ENCODE measurements at regions not wholly inside any gene's neighbourhood (a gene's known extent, or its start where the extent isn't known, plus 50 kb on each side); places are given as distances from the start of the nearest gene placed in this dataset.

GRCh38 chr1:221164951-221165838, 286.0 kb downstream of the HLX start:
- DNase-seq: no peak

DNA sequence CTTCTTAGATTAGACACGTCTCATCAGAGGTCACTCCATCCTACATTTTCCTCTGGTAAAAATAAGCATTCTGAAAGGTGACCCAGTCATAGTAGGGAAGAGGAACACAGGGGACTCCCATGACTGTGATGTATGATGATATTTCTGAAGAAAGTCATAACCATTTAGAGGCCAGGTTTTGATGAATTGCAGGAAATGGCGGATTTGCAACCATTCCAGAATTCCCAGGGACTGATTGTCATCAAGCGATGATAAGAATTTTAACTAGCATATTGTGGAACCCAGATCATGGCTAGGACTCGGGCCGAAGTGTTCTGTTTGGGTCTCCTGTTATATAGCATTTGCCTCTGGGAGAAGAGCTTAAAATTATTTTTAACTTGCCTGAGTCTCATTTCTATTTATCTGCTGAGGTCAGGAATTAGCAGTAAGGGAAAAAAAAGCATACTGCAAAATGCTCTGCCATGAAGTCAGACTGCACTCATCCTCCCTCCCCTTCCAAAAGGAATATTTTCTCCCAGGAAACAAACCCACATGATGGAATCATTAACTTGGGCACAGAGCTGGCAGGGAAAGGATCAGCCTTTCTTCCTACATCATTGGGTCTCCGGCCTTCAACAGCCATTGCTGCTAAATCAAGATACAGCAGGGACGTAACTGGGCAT, 286.7 kb downstream of the HLX start:
- no peak for DNase-seq

DNA sequence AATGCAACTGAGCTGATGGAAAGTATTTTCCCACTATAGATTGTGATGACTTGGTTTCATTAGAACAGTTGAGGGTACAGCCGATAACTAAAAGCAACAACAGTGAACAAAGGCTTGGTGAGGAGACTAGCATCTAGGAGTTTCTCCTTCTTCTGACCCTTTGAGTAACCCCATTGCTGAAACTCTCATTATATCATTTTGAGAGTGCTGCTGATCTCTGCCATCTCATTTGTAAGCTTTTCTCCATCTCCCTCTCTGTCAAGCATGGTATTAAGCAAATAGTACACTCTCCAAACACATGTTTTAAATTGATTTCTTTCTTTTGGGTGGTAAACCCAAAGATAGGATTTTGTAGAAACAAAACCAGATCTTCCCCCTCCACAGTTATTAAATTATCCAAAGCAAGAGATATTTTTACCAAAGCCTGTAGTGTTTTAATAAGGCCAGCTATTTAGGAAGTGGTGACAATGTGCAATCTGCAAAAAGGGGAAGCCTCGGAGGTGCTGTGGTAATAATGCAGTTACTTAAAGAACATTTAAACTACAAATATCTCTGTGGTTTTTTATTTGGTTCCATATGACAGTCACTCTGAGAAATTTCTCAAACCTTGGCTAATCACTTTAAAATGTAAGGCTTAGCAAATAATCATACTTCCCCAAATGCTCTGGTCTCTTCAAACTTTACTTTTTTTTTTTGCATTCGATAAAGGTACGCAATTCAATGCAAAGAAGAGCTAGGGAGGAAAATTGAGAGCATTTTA, 287.5 kb downstream of the HLX start:
- no peak for DNase-seq

- DNase-seq: no peak
These were observed 290.2 kb downstream of the HLX start for GRCh38 chr1:221169447-221169889.

- DNase-seq: no peak
These were observed 290.9 kb downstream of the HLX start for GRCh38 chr1:221170171-221170570.

DNA sequence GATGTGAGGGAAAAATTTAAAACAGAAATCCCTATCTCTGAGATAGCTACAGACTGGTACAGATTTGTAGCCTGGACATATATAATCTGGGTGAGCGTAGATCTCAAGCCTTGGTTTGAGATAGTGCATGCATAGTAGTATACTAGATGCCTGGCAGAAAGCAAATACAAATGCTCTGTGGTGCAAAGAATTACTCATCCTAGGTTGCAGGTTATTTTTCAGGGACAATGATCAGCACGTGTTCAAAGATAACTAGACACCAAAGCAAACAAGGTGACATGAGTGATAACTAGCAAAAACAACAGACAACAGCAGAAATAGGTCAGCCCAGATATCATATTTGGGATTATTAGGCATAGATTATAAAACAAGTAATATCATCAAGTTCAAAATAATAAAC, 292.5 kb downstream of the HLX start:
- DNase-seq: no peak

GRCh38 chr1:221172841-221173240, 293.6 kb downstream of the HLX start:
- no peak for DNase-seq

GRCh38 chr1:221174330-221174993, 295.2 kb downstream of the HLX start:
- DNase-seq: no peak

DNA sequence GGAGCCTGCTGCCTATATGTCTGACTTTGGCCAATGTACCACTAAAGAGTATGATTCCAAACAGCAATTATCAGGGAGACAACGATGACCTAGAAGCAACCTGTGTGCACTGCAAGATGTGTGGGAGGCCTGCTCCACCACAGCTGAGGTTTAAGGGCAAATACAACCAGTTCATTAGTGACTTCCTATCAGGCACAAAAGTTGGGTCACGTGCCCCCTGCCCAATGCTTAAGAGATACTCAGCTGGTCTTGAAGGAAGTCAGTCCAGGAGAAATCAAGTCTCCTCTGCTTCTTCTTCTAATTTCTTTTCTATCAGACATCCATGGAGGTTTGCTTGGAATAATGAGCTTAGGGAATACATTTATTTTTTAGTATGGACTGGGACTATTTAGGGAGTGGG, 296.0 kb downstream of the HLX start:
- no peak for DNase-seq

DNA sequence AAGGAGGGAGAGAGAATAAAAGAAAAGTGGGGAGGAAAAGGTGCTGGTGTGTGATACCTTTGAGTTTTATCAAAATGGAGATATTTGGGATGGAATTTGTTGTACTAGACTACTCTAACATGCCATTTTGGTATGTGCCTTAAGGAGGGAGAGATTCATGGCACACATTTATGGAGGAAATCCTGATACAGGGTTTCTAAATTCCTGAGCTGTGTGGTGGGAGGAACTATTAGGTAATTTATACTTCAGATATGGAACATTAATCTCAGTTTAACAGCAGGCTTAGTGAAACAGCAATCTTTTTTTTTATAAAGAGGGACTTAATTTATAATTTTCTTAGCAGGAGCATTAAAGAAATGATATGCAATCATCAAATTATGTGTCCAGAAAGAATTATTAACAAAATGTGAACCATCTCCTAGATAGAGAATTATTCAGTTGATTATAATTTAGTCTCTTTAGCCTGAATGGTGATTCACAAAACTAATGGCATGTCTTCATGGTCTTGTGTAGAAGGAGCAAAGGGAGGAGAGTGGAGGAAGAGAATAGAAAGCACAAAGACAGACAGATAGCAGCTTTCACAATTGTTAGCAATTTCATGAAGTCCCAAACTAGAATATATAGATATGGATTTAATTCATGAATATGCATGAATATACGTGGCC, 301.6 kb downstream of the HLX start:
- no peak for DNase-seq

DNA sequence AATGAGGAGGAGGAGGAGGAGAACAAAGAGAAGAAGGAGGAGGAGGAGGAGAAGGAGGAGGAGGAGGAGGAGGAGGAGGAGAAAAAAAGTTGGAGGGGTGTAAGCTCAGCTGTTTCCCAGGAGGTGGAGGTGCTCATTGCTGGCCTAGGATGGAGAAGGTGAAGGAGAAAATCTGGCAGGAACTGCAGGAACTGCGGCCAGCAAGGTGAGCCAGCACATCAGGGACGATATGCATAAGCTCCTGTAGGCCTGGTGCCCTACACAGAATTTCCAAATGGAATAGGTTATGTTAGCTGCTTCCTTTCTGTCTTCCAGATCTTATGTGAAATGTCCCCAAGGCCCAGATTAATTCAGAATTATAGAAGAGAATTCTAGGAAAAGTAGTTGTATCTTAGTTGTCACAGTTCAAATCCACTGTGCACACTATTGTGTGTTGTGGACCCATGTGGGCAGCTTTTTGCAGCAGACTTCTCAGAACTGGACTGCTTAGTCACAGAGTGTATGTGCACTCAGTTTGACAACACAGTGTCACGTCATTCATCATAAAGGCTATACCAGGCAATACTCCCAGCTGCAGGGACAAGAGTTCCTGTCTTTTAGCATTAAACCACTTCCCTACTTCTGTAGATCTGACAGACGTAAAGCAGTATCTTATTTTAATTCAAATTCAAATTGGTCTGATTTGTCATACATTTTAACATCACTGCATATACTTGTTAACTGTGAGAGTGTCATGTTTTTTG, 303.7 kb downstream of the HLX start:
- DNase-seq: no peak

DNA sequence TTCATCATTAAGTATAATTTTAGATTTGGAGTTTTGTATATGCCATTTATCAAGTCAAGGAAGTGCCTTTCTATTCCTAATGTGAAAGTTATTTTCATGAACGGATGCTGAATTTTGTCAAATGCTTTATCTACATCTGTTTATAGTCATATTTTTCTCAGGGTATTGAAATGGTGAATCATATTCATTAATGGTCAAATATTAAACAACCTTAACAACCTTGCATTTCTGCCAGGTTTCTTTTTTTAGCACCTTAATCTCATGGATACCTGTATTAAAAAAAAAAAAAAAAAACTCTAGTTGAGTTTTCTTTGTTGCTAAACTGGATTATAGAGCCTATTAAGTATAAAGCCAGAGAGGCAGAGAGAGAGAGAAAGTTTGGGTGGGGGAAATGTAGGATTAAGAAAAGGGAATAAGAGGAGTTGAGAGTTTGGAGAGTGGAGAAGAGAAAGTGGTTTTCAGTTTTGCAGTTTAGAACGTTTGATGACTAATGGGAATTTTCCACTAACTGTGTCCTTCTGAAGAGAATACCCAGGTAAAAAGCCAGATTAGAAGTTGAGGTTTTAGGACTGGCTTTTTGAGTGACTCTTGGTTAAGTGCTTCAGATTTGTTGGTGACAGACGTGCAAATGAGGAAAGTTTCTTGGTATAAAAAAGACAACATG, 305.0 kb downstream of the HLX start:
- DNase-seq: no peak

DNA sequence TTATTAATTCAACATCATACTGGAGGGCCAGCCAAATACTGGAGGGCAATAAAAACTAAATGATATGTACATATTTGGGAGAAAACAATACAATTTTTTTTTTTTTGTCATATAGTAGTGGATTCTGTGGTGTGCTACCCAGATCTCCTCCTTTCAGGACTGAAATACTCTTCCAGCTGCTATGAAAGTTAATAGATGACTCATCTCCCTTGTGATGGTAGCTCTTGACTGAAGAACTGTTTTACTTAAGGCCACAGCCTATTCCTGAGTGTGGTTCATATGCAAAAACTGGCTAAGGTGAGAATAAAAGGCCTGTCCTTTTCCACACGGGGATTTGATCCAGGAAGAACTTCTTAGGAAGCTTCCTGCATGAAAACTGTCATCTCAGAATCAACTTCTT, 307.9 kb downstream of the HLX start:
- DNase-seq: no peak

DNA sequence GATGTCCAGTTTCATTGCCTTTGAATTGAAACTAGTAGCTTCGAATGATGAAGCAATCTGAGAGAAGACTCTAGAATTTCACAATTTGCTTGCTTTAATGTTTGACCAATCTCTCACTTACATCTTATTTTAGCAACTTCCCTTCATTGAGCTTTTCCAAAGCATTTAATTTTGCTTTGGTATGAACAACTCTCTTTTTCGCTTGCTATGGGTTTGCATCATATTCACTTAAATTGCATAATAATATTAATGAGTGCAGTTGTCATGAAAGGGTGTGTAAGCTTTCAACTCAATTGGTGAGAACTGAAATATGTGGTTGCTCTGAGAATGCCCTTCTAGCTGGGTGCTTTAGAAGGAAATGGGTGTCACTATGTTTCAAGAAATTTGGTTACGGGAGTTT, 309.2 kb downstream of the HLX start:
- DNase-seq: no peak

DNA sequence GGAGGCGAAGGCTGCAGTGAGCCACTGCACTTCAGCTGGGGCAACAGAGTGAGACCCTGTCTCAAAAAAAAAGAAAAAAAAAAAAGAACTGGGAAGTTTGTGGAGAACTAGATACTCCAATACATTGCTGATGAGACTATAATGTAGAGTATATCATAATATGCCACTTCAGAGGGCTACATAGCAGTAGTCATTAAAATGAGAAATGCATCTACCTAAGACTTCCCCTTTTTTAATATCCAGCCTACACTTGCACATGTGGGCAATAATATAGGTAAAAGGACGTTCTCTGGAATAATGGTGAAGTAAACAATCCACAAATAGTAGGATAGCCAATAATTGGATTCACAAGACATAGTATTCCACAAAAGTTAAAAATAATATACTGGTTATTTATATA, 311.0 kb downstream of the HLX start:
- no peak for DNase-seq

GRCh38 chr1:221192055-221192454, 312.8 kb downstream of the HLX start:
- DNase-seq: no peak

DNA sequence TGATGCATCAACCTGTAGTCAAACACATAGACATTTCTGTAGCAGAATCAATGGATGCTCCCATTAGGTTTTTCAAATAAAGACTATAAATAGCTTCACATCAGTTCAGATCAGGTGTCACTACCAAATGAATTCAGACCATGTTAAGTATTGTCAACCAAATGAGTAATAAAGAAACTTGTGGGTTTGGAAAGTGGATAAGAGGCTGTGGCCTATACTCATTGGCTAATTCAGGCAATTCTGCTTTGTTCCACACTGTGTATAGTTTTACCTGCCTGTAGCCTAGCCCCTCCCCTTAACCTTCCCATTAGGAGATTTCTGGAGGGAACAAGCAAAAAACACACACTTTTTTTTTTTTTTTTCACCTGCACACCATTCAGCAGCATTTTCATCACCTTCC, 321.2 kb downstream of the HLX start:
- DNase-seq: no peak

DNA sequence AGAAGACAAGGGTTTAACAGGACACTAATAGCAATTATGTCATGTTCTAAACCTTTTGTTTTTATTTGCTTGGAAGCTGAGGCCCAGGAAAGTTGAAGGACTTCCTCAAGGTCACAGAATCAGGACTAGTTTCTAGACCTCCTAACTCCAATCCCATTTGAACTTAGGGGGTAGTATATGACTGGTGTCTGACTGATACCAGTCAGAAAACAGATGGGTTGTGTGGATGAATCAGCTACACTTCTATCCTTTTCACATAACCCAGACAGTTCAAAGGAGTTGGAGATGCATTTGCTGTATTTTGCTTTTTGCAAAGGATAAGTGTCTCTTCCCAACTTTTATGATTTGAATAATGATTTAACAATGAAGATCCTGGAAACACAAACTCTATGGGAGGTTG, 322.5 kb downstream of the HLX start:
- DNase-seq: no peak

DNA sequence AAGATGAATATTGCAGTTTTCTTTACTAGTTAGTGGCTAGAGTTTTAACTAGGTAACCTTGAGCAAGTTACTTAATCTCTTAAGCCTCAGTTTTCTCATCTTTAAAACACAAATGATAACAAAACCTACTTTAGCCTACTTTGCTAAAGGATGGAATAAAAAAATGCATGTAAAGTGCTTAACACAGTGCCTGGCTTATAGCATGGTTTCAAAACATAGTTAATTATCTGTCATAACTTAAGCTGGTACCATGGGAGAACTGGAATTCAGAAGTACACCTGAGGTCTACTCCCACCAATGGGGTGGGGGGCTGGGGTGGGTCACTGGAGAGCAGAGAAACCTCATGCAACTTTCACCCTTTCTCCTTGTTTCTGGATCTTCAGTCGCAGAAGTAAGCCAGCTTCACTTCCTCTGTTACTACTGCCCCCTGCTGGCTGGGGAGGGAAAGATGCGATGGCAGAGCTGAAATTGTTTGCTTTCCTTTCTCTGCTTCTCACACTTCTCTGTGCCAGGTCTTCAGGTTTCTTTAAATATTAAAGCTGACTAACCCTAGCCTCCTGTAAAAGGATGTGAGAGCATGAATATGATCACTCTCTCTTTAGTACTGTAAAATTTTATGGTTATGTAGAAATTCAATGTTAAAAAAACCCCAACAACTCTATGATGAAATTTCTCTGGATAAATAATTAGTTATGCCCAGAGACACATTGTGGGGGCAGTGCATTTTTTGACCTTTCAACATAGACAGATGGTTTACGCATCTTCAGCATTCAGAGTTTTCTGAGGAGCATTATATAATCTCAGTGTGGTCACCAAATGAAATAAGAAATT, 324.2 kb downstream of the HLX start:
- DNase-seq: peak; percentile 28

All from GOT3 (cell line).